Neural cell (in vitro differentiated cells): ENCODE measurements at regions not wholly inside any gene's neighbourhood (a gene's known extent, or its start where the extent isn't known, plus 50 kb on each side); places are given as distances from the start of the nearest gene placed in this dataset.

ENCODE experiments used
- H2AFZ ChIP-seq: fragments of 200-600, 300-800 bp; sonication (generic), shearing (Covaris generic); 2 replicates; pipeline ENCODE4 v1.6.0; 2014; ENCODE audit warnings: low read depth, mild to moderate bottlenecking, antibody characterized with exemption, low read length, moderate library complexity
- H3F3A ChIP-seq: fragments of 200-600 bp; shearing (Covaris generic); 2 replicates; pipeline ENCODE4 v1.6.1; 2016; ENCODE audit warnings: mild to moderate bottlenecking, moderate library complexity, mixed read lengths, antibody characterized with exemption, low read length; ENCODE audit not compliant: insufficient read depth, poor library complexity, severe bottlenecking
- H3K27ac ChIP-seq: fragments of 200-600, 300-800 bp; sonication (generic), shearing (Covaris generic); 2 replicates; pipeline ENCODE4 v1.5.1; 2014; ENCODE audit warnings: mild to moderate bottlenecking, low read length, moderate library complexity
- H3K27me3 ChIP-seq: fragments of 300-800, 200-600 bp; sonication (generic), shearing (Covaris generic); 2 replicates; pipeline ENCODE4 v1.6.0; 2014; ENCODE audit warnings: mild to moderate bottlenecking, low read depth, low read length, moderate library complexity; ENCODE audit not compliant: insufficient read depth
- H3K36me3 ChIP-seq: fragments of 300-800, 200-600 bp; sonication (generic), shearing (Covaris generic); 2 replicates; pipeline ENCODE4 v1.5.1; 2014; ENCODE audit warnings: mild to moderate bottlenecking, antibody characterized with exemption, low read length, moderate library complexity; ENCODE audit not compliant: insufficient read depth
- H3K4me2 ChIP-seq: fragments of 300-800, 200-600 bp; sonication (generic), shearing (Covaris generic); 2 replicates; pipeline ENCODE4 v1.6.0; 2014; ENCODE audit warnings: mild to moderate bottlenecking, low read length
- H3K4me3 ChIP-seq: fragments of 300-800, 200-600 bp; sonication (generic), shearing (Covaris generic); 2 replicates; pipeline ENCODE4 v1.5.1; 2014; ENCODE audit warnings: mild to moderate bottlenecking, low read length, moderate library complexity
- H3K79me2 ChIP-seq: fragments of 200-600 bp; shearing (Covaris generic); replicated peaks from 2 replicates; pipeline ENCODE4 v1.6.0; 2014; ENCODE audit warnings: mild to moderate bottlenecking, low read length, moderate library complexity; ENCODE audit not compliant: insufficient read depth
- H3K9ac ChIP-seq: fragments of 300-800, 200-600 bp; sonication (generic), shearing (Covaris generic); 2 replicates; pipeline ENCODE4 v1.6.1; 2016; ENCODE audit warnings: mild to moderate bottlenecking, low read length, mixed read lengths
- H3K9me2 ChIP-seq: fragments of 200-600 bp; shearing (Covaris generic); 2 replicates; pipeline ENCODE4 v1.6.1; 2016; ENCODE audit warnings: mild to moderate bottlenecking, low read length, mixed read lengths; ENCODE audit not compliant: insufficient read depth
- H3K9me3 ChIP-seq: fragments of 200-600, 300-800 bp; sonication (generic), shearing (Covaris generic); 2 replicates; pipeline ENCODE4 v1.6.1; 2016; ENCODE audit warnings: mild to moderate bottlenecking, mixed run types, low read length, moderate library complexity, mixed read lengths
- H4K20me1 ChIP-seq: fragments of 200-600 bp; shearing (Covaris generic); 2 replicates; pipeline ENCODE4 v1.6.1; 2016; ENCODE audit warnings: mild to moderate bottlenecking, mixed run types; ENCODE audit not compliant: insufficient read depth
- EP300 ChIP-seq: fragments of 450-650 bp; conservative IDR thresholded peaks from 2 replicates; pipeline ENCODE4 v1.6.1; 2014; ENCODE audit warnings: antibody characterized with exemption, mild to moderate bottlenecking, moderate library complexity; ENCODE audit not compliant: poor library complexity, severe bottlenecking
- EZH2 ChIP-seq: fragments of 200-600, 300-800 bp; shearing (Covaris generic), sonication (generic); IDR thresholded peaks from 2 replicates; pipeline ENCODE4 v1.6.1; 2014; ENCODE audit warnings: antibody characterized with exemption, low read length, borderline replicate concordance, mild to moderate bottlenecking; ENCODE audit not compliant: insufficient read depth, poor library complexity, severe bottlenecking
- MXI1 ChIP-seq: fragments of 450-650 bp; conservative IDR thresholded peaks from 2 replicates; pipeline ENCODE4 v1.6.1; 2014; ENCODE audit warnings: antibody characterized with exemption, mild to moderate bottlenecking; ENCODE audit not compliant: poor library complexity, severe bottlenecking
- POLR2AphosphoS5 ChIP-seq: IDR thresholded peaks from 2 replicates; pipeline ENCODE4 v1.6.1; 2012
- RAD21 ChIP-seq: fragments of 450-650 bp; conservative IDR thresholded peaks from 2 replicates; pipeline ENCODE4 v1.6.1; 2014; ENCODE audit warnings: antibody characterized with exemption, mild to moderate bottlenecking, moderate library complexity
- SMC3 ChIP-seq: fragments of 450-650 bp; conservative IDR thresholded peaks from 2 replicates; pipeline ENCODE4 v1.6.1; 2014; ENCODE audit warnings: antibody characterized with exemption, mild to moderate bottlenecking, moderate library complexity; ENCODE audit not compliant: poor library complexity
- TAF1 ChIP-seq: IDR thresholded peaks from 2 replicates; pipeline ENCODE4 v1.6.1; 2012; ENCODE audit warnings: low read depth
- TF ChIP-seq, protein P1 (sequence below): IDR thresholded peaks from 2 replicates; pipeline ENCODE4 v1.6.1; 2012; ENCODE audit warnings: borderline replicate concordance
- TF ChIP-seq, protein P2 (sequence below): fragments of 450-650 bp; IDR thresholded peaks from 2 replicates; pipeline ENCODE4 v1.5.1; 2014; ENCODE audit warnings: antibody characterized with exemption, mild to moderate bottlenecking, moderate library complexity; ENCODE audit not compliant: poor library complexity, severe bottlenecking

DNA sequence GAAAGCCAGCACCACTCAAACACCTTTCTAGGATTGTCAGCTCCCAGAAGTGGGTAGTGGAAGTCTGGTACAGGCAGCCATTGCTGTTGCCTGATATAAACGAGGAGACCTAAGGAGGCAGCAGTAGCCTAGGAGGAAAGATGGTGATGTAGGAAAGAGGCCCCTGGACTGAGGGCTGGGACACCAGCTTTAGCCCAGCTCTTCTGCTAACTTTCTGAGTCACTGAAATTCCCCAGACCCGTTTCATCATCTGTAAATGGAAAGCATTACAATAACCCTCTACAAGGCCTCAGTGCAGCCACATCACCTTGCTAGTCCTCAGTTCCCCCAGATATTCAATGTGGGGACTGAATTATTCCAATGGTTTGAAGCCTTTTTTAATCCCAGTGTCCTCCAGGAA is 336.5 kb downstream of the TNS1 start:
- Histone ChIP-seq H3K27me3 (no peaks in the 10 kb centered on the region), H3K9ac (no peak overlapping the region), H3K4me3 (no peak overlapping the region), H3K4me2 (no peak overlapping the region), H3K9me3 (no peaks in the 10 kb centered on the region), H3F3A (no peaks in the 10 kb centered on the region), H3K27ac (no peak overlapping the region), H2AFZ (no peak overlapping the region), H3K36me3 (no peaks in the 10 kb centered on the region), H3K9me2 (no peaks in the 10 kb centered on the region), H4K20me1 (no peaks in the 10 kb centered on the region), H3K79me2 (no peaks in the 10 kb centered on the region)
- no peak for TF ChIP-seq POLR2AphosphoS5
- TF ChIP-seq SMC3, result no peak
- no peak for TF ChIP-seq EZH2
- TF ChIP-seq TAF1, result no peak
- no peak for TF ChIP-seq RAD21
- TF ChIP-seq, protein P1, sequence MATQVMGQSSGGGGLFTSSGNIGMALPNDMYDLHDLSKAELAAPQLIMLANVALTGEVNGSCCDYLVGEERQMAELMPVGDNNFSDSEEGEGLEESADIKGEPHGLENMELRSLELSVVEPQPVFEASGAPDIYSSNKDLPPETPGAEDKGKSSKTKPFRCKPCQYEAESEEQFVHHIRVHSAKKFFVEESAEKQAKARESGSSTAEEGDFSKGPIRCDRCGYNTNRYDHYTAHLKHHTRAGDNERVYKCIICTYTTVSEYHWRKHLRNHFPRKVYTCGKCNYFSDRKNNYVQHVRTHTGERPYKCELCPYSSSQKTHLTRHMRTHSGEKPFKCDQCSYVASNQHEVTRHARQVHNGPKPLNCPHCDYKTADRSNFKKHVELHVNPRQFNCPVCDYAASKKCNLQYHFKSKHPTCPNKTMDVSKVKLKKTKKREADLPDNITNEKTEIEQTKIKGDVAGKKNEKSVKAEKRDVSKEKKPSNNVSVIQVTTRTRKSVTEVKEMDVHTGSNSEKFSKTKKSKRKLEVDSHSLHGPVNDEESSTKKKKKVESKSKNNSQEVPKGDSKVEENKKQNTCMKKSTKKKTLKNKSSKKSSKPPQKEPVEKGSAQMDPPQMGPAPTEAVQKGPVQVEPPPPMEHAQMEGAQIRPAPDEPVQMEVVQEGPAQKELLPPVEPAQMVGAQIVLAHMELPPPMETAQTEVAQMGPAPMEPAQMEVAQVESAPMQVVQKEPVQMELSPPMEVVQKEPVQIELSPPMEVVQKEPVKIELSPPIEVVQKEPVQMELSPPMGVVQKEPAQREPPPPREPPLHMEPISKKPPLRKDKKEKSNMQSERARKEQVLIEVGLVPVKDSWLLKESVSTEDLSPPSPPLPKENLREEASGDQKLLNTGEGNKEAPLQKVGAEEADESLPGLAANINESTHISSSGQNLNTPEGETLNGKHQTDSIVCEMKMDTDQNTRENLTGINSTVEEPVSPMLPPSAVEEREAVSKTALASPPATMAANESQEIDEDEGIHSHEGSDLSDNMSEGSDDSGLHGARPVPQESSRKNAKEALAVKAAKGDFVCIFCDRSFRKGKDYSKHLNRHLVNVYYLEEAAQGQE, result no peak
- TF ChIP-seq, protein P2, sequence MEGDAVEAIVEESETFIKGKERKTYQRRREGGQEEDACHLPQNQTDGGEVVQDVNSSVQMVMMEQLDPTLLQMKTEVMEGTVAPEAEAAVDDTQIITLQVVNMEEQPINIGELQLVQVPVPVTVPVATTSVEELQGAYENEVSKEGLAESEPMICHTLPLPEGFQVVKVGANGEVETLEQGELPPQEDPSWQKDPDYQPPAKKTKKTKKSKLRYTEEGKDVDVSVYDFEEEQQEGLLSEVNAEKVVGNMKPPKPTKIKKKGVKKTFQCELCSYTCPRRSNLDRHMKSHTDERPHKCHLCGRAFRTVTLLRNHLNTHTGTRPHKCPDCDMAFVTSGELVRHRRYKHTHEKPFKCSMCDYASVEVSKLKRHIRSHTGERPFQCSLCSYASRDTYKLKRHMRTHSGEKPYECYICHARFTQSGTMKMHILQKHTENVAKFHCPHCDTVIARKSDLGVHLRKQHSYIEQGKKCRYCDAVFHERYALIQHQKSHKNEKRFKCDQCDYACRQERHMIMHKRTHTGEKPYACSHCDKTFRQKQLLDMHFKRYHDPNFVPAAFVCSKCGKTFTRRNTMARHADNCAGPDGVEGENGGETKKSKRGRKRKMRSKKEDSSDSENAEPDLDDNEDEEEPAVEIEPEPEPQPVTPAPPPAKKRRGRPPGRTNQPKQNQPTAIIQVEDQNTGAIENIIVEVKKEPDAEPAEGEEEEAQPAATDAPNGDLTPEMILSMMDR, result no peak
- TF ChIP-seq EP300, result no peak
- no peak for TF ChIP-seq MXI1

- Histone ChIP-seq H3K9me3 (no peaks in the 10 kb centered on the region), H3K4me2 (no peak overlapping the region), H3K9ac (no peak overlapping the region), H3K36me3 (no peaks in the 10 kb centered on the region), H4K20me1 (no peaks in the 10 kb centered on the region), H2AFZ (no peak overlapping the region), H3K79me2 (no peaks in the 10 kb centered on the region), H3F3A (no peaks in the 10 kb centered on the region), H3K9me2 (no peaks in the 10 kb centered on the region), H3K27me3 (no peaks in the 10 kb centered on the region), H3K27ac (no peak overlapping the region), H3K4me3 (no peak overlapping the region)
- TF ChIP-seq RAD21, result no peak
Measured at GRCh38 chr2:217664761-217665160, 338.0 kb downstream of the TNS1 start.

DNA sequence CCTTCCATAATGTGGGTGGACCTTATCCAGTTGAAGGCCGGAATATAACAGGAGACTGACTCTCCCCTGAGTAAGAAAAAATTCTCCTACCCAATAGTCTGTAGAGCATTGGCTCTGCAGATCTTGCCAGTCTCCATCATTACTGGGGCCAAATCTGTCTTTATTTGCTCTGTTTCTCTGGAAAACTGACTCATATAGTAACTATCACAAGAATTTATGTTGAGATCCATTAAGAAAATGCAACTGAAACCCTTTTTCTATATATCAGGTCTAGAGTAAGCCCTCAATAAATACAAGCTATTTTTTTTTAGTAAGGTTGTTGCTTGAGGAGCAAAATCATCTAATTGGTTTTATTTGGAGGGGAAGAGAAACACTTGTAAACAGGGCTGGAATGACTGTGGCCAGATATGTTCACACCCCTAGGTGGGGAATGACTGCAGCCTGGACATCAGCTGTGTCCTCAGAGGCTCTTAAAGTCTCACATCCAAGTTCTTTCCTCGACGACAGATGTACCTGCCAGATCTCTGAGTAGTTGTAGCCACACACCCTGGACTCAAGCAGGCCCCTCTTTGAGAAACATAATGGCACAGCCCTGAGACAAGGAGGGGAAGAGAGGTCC is 339.7 kb downstream of the TNS1 start:
- Histone ChIP-seq H4K20me1 (no peaks in the 10 kb centered on the region), H3K27me3 (no peaks in the 10 kb centered on the region), H3K9me2 (no peaks in the 10 kb centered on the region), H3K9me3 (no peaks in the 10 kb centered on the region), H3K27ac (no peak overlapping the region), H3K4me2 (no peak overlapping the region), H3K9ac (no peak overlapping the region), H3K36me3 (no peaks in the 10 kb centered on the region), H2AFZ (no peak overlapping the region), H3F3A (no peaks in the 10 kb centered on the region), H3K79me2 (no peaks in the 10 kb centered on the region), H3K4me3 (no peak overlapping the region)
- no peak for TF ChIP-seq MXI1
- TF ChIP-seq, protein P2, result no peak
- no peak for TF ChIP-seq EZH2
- TF ChIP-seq, protein P1, result no peak
- no peak for TF ChIP-seq EP300
- no peak for TF ChIP-seq SMC3
- TF ChIP-seq RAD21, result no peak
- no peak for TF ChIP-seq TAF1
- TF ChIP-seq POLR2AphosphoS5, result no peak
